Activated gamma-delta T cell treated with anti-CD3 and anti-CD28 coated beads, Interleukin-2, amount 50 U/mL, for 16 hours (primary cell): ENCODE measurements at regions not wholly inside any gene's neighbourhood (a gene's known extent, or its start where the extent isn't known, plus 50 kb on each side); places are given as distances from the start of the nearest gene placed in this dataset.

Experiments used
- DNase-seq: peaks from one replicate; pipeline ENCODE4 v3.0.0-alpha.2; 2020; ENCODE audit warnings: low read depth

GRCh38 chr18:24736662-24737330 is 276.4 kb downstream of the HRH4 start:
- DNase-seq, result no peak

GRCh38 chr18:24740829-24741228 is 280.4 kb downstream of the HRH4 start:
- no peak for DNase-seq

GRCh38 chr18:24741321-24741720 is 280.9 kb downstream of the HRH4 start:
- DNase-seq, result no peak

GRCh38 chr18:24741965-24742724 is 281.7 kb downstream of the HRH4 start:
- no peak for DNase-seq

- no peak for DNase-seq
These were observed 294.3 kb downstream of the HRH4 start for GRCh38 chr18:24754583-24755253.

- no peak for DNase-seq
These were observed 295.9 kb downstream of the HRH4 start for GRCh38 chr18:24756385-24756784.

- no peak for DNase-seq
These were observed 296.7 kb downstream of the HRH4 start for GRCh38 chr18:24757134-24757533.

GRCh38 chr18:24761765-24762164 is 301.3 kb downstream of the HRH4 start:
- no peak for DNase-seq

GRCh38 chr18:24762511-24762910 is 302.1 kb downstream of the HRH4 start:
- DNase-seq, result no peak

GRCh38 chr18:24763765-24764513 is 303.5 kb downstream of the HRH4 start:
- DNase-seq, result no peak

GRCh38 chr18:24764766-24765165 is 304.3 kb downstream of the HRH4 start:
- DNase-seq, result no peak

GRCh38 chr18:24766376-24766775 is 305.9 kb downstream of the HRH4 start:
- DNase-seq, result no peak

GRCh38 chr18:24770311-24771024 is 310.0 kb downstream of the HRH4 start:
- no peak for DNase-seq

GRCh38 chr18:24771300-24771699 is 310.9 kb downstream of the HRH4 start:
- DNase-seq, result no peak

- no peak for DNase-seq
These were observed 312.7 kb downstream of the HRH4 start for GRCh38 chr18:24773101-24773500.

- DNase-seq, result no peak
These were observed 315.6 kb downstream of the HRH4 start for GRCh38 chr18:24776019-24776418.

GRCh38 chr18:24778810-24779418 is 318.5 kb downstream of the HRH4 start:
- no peak for DNase-seq

GRCh38 chr18:24782566-24782965 is 322.1 kb downstream of the HRH4 start:
- DNase-seq, result no peak

- DNase-seq, result no peak
These were observed 324.6 kb downstream of the HRH4 start for GRCh38 chr18:24785019-24785418.

- DNase-seq, result no peak
These were observed 325.6 kb downstream of the HRH4 start for GRCh38 chr18:24786027-24786426.

GRCh38 chr18:24790347-24790746 is 329.9 kb downstream of the HRH4 start:
- DNase-seq, result no peak
